Caki2 (cell line): ENCODE measurements at regions not wholly inside any gene's neighbourhood (a gene's known extent, or its start where the extent isn't known, plus 50 kb on each side); places are given as distances from the start of the nearest gene placed in this dataset.
"Not testable (repeated sequence)": the region's sequence is repeated elsewhere in the genome, so short reads cannot be mapped to it uniquely, and the experiment has no call there.

Experiments
- DNase-seq: peaks from one replicate; pipeline ENCODE4 v3.0.0-alpha.2; 2015; ENCODE audit warnings: low read depth
- in situ Hi-C: cut with HindIII; loops from 2 replicates; pipeline ENCODE4 v1.10.0; 2016; ENCODE audit warnings: low sequenced_read_pairs, low pct_unique_long_range_greater_than_20kb, mixed read lengths

GRCh38 chr7:55707410-55707809 is 135.1 kb upstream of the VOPP1 start:
- DNase-seq, in situ Hi-C loops: not testable (repeated sequence)

- in situ Hi-C loops, DNase-seq: not testable (repeated sequence)
Measured at GRCh38 chr7:55706451-55707195, 134.3 kb upstream of the VOPP1 start.

DNA sequence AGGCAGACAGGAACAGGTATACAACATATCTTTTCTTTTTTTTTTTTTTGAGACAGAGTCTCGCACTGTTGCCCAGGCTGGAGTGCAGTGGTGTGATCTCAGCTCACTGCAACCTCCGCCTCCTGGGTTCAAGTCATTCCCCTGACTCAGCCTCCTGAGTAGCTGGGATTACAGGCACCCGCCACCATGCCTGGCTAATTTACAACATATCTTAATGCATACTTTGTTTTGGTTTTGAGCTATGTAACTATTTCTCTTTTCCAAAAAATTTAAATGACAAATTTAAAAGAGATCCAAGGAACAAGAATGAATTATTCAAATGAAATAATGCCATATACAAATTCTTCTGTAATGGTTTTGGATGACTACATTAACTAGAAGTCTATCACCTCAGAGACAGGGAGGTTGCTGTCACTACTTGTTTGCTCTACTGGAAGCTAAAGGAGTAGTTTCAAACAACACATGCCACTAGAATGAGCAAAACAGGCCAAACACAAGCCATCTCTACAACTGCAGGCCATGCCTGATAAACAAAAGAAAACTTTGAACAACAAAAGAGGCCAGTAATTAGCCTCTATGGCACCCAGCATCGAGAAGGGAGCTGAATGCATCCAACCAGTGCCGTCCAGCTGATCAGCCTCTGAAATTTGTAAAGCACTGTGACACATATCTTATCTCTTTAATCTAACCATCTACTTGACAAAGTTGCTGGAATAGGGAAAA is 133.6 kb upstream of the VOPP1 start:
- in situ Hi-C loops, DNase-seq: not testable (repeated sequence)

DNA sequence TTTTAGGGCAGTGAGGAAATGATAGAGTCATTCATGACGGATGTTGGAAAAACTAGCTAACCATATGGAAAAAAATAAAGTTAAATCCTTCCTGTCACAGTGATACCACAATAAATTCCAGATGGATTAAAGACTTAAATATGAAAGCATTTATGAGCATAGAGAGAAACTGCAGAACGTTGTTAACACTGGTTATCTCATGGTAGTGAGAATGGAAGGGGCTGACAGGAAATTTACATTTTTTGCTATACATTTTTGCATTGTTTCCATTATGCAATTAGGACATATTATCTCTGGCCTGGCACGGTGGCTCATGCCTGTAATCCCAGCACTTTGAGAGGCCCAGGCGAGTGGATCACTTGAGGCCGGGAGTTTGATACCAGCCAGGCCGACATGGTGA is 130.5 kb upstream of the VOPP1 start:
- in situ Hi-C loops, DNase-seq: not testable (repeated sequence)

DNA sequence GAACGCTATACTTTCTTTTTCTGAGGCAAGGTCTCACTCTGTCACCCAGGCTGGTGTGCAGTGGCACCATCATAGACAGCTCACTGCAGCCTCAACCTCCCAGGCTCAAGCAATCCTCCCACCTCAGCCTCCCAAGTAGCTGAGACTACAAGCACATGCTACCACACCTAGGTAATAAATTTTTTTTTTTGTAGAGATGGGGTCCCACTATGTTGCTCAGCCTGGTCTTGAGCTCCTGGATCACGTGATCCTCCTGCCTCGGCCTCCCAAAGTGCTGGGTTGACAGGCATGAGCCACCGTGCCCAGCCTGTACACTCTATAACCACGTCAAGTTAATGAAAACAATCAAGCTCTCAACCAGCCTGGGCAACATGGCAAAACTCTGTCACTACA is 127.1 kb upstream of the VOPP1 start:
- DNase-seq, in situ Hi-C loops: not testable (repeated sequence)

GRCh38 chr7:55698607-55699449 is 126.5 kb upstream of the VOPP1 start:
- DNase-seq, in situ Hi-C loops: not testable (repeated sequence)

- DNase-seq, in situ Hi-C loops: not testable (repeated sequence)
Measured at GRCh38 chr7:55695893-55696701, 123.8 kb upstream of the VOPP1 start.

DNA sequence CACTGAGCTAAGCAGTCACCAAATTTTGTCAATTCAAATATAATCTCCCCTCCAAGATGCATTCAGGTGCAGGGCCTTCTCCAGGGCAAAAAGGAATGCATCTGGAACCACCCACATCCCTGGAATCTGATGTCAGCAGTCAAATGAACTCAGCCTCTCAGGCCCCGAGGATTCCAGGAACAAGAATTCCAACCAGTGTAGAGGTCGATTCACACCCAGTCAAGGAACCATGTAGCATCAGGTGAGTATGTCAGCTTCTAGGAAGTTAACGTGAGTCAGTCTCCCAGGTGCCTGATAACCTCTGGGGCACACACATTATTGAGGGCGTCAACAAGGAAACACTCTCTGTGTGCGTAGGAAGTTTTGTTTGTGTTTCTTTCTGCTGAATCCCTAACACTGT is 122.2 kb upstream of the VOPP1 start:
- DNase-seq, in situ Hi-C loops: not testable (repeated sequence)

GRCh38 chr7:55688684-55689681 is 116.7 kb upstream of the VOPP1 start:
- DNase-seq, in situ Hi-C loops: not testable (repeated sequence)

GRCh38 chr7:55688261-55688660 is 116.0 kb upstream of the VOPP1 start:
- in situ Hi-C loops, DNase-seq: not testable (repeated sequence)

DNA sequence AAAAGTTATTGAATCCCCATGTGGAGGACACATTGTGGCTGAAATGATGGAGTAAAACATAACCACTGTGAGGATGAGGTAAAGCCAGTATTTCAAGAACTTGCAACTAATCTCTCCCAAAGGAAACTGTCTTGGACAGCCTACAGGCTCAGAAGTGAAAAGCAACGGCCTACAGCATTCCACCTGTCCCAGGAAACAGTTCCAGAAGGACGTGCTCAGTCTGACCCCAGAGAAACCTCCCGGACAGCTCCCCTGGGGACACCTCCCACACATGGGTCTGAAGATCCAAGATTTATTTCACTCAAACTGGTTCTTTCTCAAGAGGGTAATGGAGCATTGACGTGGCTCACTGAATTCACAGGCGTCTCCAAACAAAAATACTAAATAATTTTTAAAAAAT is 115.0 kb upstream of the VOPP1 start:
- DNase-seq, in situ Hi-C loops: not testable (repeated sequence)

GRCh38 chr7:55686771-55687170 is 114.5 kb upstream of the VOPP1 start:
- DNase-seq, in situ Hi-C loops: not testable (repeated sequence)

DNA sequence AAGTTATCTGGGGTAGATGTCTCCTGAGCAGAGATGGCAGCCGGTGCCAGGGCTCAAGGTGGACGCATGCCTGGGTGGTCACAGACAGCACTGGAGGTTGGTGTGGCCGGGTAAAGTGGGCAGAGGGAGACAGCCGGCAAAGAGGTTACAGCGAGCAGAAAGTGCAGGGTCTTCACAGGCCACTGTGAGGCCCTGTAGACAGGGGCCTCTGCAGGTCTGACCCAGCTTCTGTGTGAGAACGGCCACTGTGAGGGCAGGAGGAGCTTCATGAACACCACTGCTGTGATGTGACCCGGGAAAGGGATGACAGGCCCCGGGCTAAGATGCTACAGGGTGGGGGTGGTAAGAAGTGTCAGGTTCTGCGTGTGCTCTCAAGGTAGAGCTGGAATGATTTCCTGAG is 111.2 kb upstream of the VOPP1 start:
- in situ Hi-C loops, DNase-seq: not testable (repeated sequence)

DNA sequence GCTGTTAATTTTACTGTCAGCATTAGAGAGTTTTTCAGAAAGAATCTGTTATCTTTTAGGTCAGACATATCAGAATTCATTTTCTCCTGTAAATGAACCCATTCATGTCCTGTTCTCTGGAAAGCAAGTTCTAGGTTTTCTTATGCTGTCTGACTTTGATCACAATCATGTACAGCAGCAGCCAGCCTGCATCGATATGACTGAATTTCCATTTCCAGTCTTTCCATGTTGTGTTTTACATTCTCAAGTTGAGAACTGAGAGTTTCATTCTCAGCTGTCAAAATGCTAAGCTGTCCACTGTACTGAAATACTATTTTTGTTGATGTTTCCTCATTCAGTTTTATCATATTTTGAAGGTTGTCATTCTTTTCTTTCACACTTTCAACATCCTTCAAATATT is 103.3 kb upstream of the VOPP1 start:
- in situ Hi-C loops, DNase-seq: not testable (repeated sequence)

DNA sequence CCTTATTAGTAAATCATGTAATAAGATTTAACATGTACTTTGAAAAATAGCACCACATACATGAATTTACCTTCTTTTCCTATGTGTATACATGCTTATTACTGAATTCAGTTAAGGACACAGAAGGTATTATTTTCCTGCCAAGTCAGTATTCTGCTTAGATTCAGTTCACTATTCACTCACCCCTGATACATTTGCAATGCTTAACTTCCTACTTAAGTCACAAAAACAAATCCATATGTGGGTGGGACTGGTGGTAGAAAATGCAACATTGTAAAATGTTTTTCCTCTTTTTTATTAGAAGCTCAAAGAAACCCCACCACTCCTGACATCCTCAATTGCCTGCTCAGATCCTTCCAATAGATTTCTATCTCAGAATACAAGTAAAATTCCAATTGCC is 101.2 kb upstream of the VOPP1 start:
- in situ Hi-C loops, DNase-seq: not testable (repeated sequence)

GRCh38 chr7:55672084-55672483 is 99.8 kb upstream of the VOPP1 start:
- in situ Hi-C loops, DNase-seq: not testable (repeated sequence)

- DNase-seq: no peak
- in situ Hi-C loops: no loop called here
Measured at GRCh38 chr7:55657654-55658053, 85.4 kb upstream of the VOPP1 start.
